Progenitor cell of endocrine pancreas (in vitro differentiated cells): ENCODE measurements at regions not wholly inside any gene's neighbourhood (a gene's known extent, or its start where the extent isn't known, plus 50 kb on each side); places are given as distances from the start of the nearest gene placed in this dataset.

Experiments used
- DNase-seq: peaks from one replicate; pipeline ENCODE4 v3.0.0; 2021; ENCODE audit warnings: low spot score; ENCODE audit not compliant: unreplicated experiment
- H3K27ac Mint-ChIP-seq: 2 replicates; pipeline ENCODE4 v1.8.0; 2021; ENCODE audit warnings: mild to moderate bottlenecking, moderate library complexity, mixed read lengths
- H3K27me3 Mint-ChIP-seq: 2 replicates; pipeline ENCODE4 v1.8.0; 2021; ENCODE audit warnings: mixed read lengths
- H3K36me3 Mint-ChIP-seq: 2 replicates; pipeline ENCODE4 v1.8.0; 2022; ENCODE audit warnings: mixed read lengths; ENCODE audit not compliant: insufficient read depth
- H3K4me1 Mint-ChIP-seq: 2 replicates; pipeline ENCODE4 v1.8.0; 2021; ENCODE audit warnings: low read depth, mixed read lengths
- H3K4me3 Mint-ChIP-seq: 2 replicates; pipeline ENCODE4 v1.8.0; 2021; ENCODE audit warnings: low read depth, mild to moderate bottlenecking, moderate library complexity, mixed read lengths
- H3K9me3 Mint-ChIP-seq: 2 replicates; pipeline ENCODE4 v1.8.0; 2021; ENCODE audit warnings: low read depth, mixed read lengths
- CTCF ChIP-seq: fragments of 200-600 bp; sonication (generic); IDR thresholded peaks from one replicate; pipeline ENCODE4 v1.5.0; 2021; ENCODE audit warnings: antibody characterized with exemption, mild to moderate bottlenecking; ENCODE audit not compliant: unreplicated experiment

- Mint-ChIP-seq H3K27ac (no peak overlapping the region), H3K9me3 (peaks cover 26% of the 10 kb centered on the region), H3K27me3 (no peaks in the 10 kb centered on the region), H3K4me3 (no peak overlapping the region), H3K4me1 (peaks cover 7% of the 10 kb centered on the region), H3K36me3 (peaks cover 5% of the 10 kb centered on the region)
- no peak for DNase-seq
- TF ChIP-seq CTCF = no peak
These were observed 340.2 kb downstream of the GASK1B start for GRCh38 chr4:157832596-157832995.

- Mint-ChIP-seq H3K4me3 (no peak overlapping the region), H3K27ac (no peak overlapping the region), H3K36me3 (no peaks in the 10 kb centered on the region), H3K27me3 (no peaks in the 10 kb centered on the region), H3K9me3 (peaks cover 28% of the 10 kb centered on the region), H3K4me1 (peaks cover 3% of the 10 kb centered on the region)
- no peak for DNase-seq
- TF ChIP-seq CTCF = no peak
These were observed 348.8 kb downstream of the GASK1B start for GRCh38 chr4:157824021-157824420.

- Mint-ChIP-seq H3K4me1 (peaks cover 3% of the 10 kb centered on the region), H3K9me3 (peaks cover 11% of the 10 kb centered on the region), H3K36me3 (no peaks in the 10 kb centered on the region), H3K4me3 (no peak overlapping the region), H3K27ac (no peak overlapping the region), H3K27me3 (no peaks in the 10 kb centered on the region)
- no peak for TF ChIP-seq CTCF
- DNase-seq = no peak
These were observed 351.0 kb downstream of the GASK1B start for GRCh38 chr4:157821814-157822213.

GRCh38 chr4:157819693-157820464 lies 352.9 kb downstream of the GASK1B start:
- TF ChIP-seq CTCF = no peak
- no peak overlapping the region for H3K4me3 Mint-ChIP-seq
- H3K4me1 Mint-ChIP-seq = peaks cover under 1% of the 10 kb centered on the region
- peaks cover 1% of the 10 kb centered on the region for H3K9me3 Mint-ChIP-seq
- DNase-seq = no peak
- no peak overlapping the region for H3K27ac Mint-ChIP-seq
- no peaks in the 10 kb centered on the region for H3K27me3 Mint-ChIP-seq
- H3K36me3 Mint-ChIP-seq = no peaks in the 10 kb centered on the region

- H3K4me1 Mint-ChIP-seq = no peaks in the 10 kb centered on the region
- H3K27ac Mint-ChIP-seq = no peak overlapping the region
- H3K9me3 Mint-ChIP-seq = no peaks in the 10 kb centered on the region
- no peak for DNase-seq
- no peak for TF ChIP-seq CTCF
- H3K4me3 Mint-ChIP-seq = no peak overlapping the region
- H3K27me3 Mint-ChIP-seq = no peaks in the 10 kb centered on the region
- H3K36me3 Mint-ChIP-seq = no peaks in the 10 kb centered on the region
These were observed 353.7 kb downstream of the GASK1B start for GRCh38 chr4:157818946-157819692.
